ENCODE measurements at regions not wholly inside any gene's neighbourhood (a gene's known extent, or its start where the extent isn't known, plus 50 kb on each side); places are given as distances from the start of the nearest gene placed in this dataset.

- TF ChIP-seq CTCF (optimal IDR thresholded peaks at IDR 0.05 in 1 of 3, IDR thresholded peaks at IDR 0.05 in 1 of 3, conservative IDR thresholded peaks at IDR 0.05 in 1 of 3; ENCODE audit: extremely low read depth in 1 of 3, insufficient read depth in 2 of 3, low read length in 3 of 3) (no peak), EZH2 (IDR thresholded peaks at IDR 0.05; ENCODE audit: low read length) (no peak)
- Histone ChIP-seq H3K9me1 (ENCODE audit: control insufficient read depth, extremely low read depth, insufficient read depth, low read length) (no peaks in the 10 kb centered on the region), H3K9me3 (ENCODE audit: control insufficient read depth, low read depth, low read length) (no peaks in the 10 kb centered on the region), H3K27ac (ENCODE audit: control insufficient read depth, insufficient read depth, low read length) (no peak overlapping the region), H3K27me3 (ENCODE audit: control insufficient read depth, extremely low read depth, insufficient read depth, low read length) (no peaks in the 10 kb centered on the region), H2AFZ (ENCODE audit: control insufficient read depth, low read length) (no peak overlapping the region), H4K20me1 (ENCODE audit: control insufficient read depth, extremely low read depth, insufficient read depth, low read length) (no peaks in the 10 kb centered on the region), H3K4me2 (ENCODE audit: control insufficient read depth, extremely low read depth, insufficient read depth, low read depth, low read length) (no peak overlapping the region), H3K9ac (ENCODE audit: control insufficient read depth, extremely low read depth, insufficient read depth, low read length) (no peak overlapping the region), H3K36me3 (ENCODE audit: control insufficient read depth in 2 of 2, extremely low read depth in 1 of 2, insufficient read depth in 2 of 2, low read length in 2 of 2) (no peaks in the 10 kb centered on the region), H3K4me1 (ENCODE audit: control insufficient read depth, extremely low read depth, insufficient read depth, low read length) (no peaks in the 10 kb centered on the region), H3K4me3 (ENCODE audit: control insufficient read depth in 2 of 3, extremely low read depth in 1 of 3, insufficient read depth in 2 of 3, low read depth in 1 of 3, low read length in 3 of 3) (no peak overlapping the region), H3K79me2 (ENCODE audit: control insufficient read depth, insufficient read depth, low read length) (no peaks in the 10 kb centered on the region)
- DNase-seq (ENCODE audit: low read depth, low spot score) (no peak), FAIRE-seq (no peak)
- dilution Hi-C loops (cut with MboI; ENCODE audit: extremely low pct_ligation_motif_present, low sequenced_read_pairs): no loop called here
Measured at GRCh38 chr4:30620711-30621110, 99.5 kb upstream of the PCDH7 start.

- DNase-seq (ENCODE audit: low read depth, low spot score) (no peak), FAIRE-seq (no peak)
- Histone ChIP-seq H3K27me3 (ENCODE audit: control insufficient read depth, extremely low read depth, insufficient read depth, low read length) (no peaks in the 10 kb centered on the region), H2AFZ (ENCODE audit: control insufficient read depth, low read length) (no peak overlapping the region), H3K9me3 (ENCODE audit: control insufficient read depth, low read depth, low read length) (no peaks in the 10 kb centered on the region), H3K4me1 (ENCODE audit: control insufficient read depth, extremely low read depth, insufficient read depth, low read length) (no peaks in the 10 kb centered on the region), H3K79me2 (ENCODE audit: control insufficient read depth, insufficient read depth, low read length) (no peaks in the 10 kb centered on the region), H3K36me3 (ENCODE audit: control insufficient read depth in 2 of 2, extremely low read depth in 1 of 2, insufficient read depth in 2 of 2, low read length in 2 of 2) (no peaks in the 10 kb centered on the region), H3K9me1 (ENCODE audit: control insufficient read depth, extremely low read depth, insufficient read depth, low read length) (no peaks in the 10 kb centered on the region), H3K4me2 (ENCODE audit: control insufficient read depth, extremely low read depth, insufficient read depth, low read depth, low read length) (no peak overlapping the region), H3K4me3 (ENCODE audit: control insufficient read depth in 2 of 3, extremely low read depth in 1 of 3, insufficient read depth in 2 of 3, low read depth in 1 of 3, low read length in 3 of 3) (no peak overlapping the region), H3K9ac (ENCODE audit: control insufficient read depth, extremely low read depth, insufficient read depth, low read length) (no peak overlapping the region), H3K27ac (ENCODE audit: control insufficient read depth, insufficient read depth, low read length) (no peak overlapping the region), H4K20me1 (ENCODE audit: control insufficient read depth, extremely low read depth, insufficient read depth, low read length) (no peaks in the 10 kb centered on the region)
- dilution Hi-C loops (cut with MboI; ENCODE audit: extremely low pct_ligation_motif_present, low sequenced_read_pairs): no loop called here
- no peak for TF ChIP-seq EZH2 (IDR thresholded peaks at IDR 0.05; ENCODE audit: low read length)
- no peak for TF ChIP-seq CTCF (optimal IDR thresholded peaks at IDR 0.05 in 1 of 3, IDR thresholded peaks at IDR 0.05 in 1 of 3, conservative IDR thresholded peaks at IDR 0.05 in 1 of 3; ENCODE audit: extremely low read depth in 1 of 3, insufficient read depth in 2 of 3, low read length in 3 of 3)
Measured at GRCh38 chr4:30630431-30630830, 89.7 kb upstream of the PCDH7 start.

Measured in keratinocyte (primary cell).